Jurkat, Clone E6-1 (cell line): ENCODE measurements at regions not wholly inside any gene's neighbourhood (a gene's known extent, or its start where the extent isn't known, plus 50 kb on each side); places are given as distances from the start of the nearest gene placed in this dataset.
"Not testable (repeated sequence)": the region's sequence is repeated elsewhere in the genome, so short reads cannot be mapped to it uniquely, and the experiment has no call there.

Experiments
- DNase-seq: peaks from one replicate; pipeline ENCODE4 v3.0.0-alpha.2; 2011; ENCODE audit warnings: low read depth, low spot score
- H3K4me3 ChIP-seq: 2 replicates; pipeline ENCODE4 v1.5.1; 2011; ENCODE audit warnings: mild to moderate bottlenecking, low read length, control low read depth, moderate library complexity

DNA sequence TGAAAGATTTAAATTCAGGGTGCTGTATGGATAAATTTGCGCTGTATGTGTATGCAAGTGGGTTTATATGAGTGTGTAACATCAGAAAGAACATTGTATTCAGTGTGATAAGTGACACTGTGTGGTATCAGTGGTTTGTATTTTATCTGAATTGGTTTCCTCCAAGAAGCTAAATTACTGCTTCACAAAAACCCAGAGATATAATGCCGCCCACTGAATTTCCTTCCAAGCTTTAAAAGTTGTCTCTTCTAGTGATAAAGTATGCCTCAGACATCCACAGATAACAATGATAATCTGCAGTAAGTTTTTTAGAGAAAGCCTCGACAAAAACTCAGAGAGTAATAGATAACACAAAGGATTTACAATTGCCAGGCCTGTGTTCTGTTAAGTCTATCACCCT lies 710.6 kb upstream of the HS3ST1 start:
- peak; percentile 5 for DNase-seq
- H3K4me3 ChIP-seq: no peak overlapping the region

DNA sequence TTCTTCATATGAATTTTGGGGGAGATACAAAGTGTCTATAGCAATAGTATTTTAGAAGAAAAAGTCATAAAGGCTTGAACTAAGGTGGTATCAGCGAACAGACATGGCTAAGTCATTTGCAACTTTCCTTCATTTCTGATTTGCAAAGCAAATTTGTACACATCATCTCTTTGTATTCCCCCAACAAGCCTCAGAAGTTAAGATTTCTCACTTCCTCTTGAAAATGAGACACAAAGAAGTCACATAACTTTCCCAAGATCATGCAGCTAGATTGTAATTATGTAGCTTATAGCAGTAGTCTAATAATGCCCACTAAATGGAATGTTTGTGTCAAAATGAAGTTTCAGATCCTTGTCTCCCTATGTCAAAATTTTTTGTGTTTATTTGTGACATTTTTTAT lies 709.8 kb upstream of the HS3ST1 start:
- DNase-seq: no peak
- no peak overlapping the region for H3K4me3 ChIP-seq

DNA sequence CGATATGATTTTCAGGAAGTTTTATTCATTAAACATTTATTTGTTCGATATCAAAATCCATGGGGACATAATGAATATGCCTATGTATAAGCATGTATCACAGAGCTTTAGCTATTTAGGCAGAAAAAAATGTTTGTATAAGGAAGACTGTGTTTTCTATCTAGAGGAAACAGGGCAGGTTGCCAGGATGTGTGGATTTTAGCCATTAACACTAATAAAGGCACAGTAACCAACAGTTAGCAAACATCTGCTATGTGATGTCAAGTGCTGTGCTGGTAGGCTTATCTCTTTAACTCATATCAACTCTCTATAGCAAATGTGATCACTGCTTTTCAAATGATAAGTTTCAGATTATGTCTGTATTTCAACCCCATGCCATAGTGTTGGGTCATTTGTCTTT lies 708.9 kb upstream of the HS3ST1 start:
- H3K4me3 ChIP-seq: no peak overlapping the region
- DNase-seq: no peak

DNA sequence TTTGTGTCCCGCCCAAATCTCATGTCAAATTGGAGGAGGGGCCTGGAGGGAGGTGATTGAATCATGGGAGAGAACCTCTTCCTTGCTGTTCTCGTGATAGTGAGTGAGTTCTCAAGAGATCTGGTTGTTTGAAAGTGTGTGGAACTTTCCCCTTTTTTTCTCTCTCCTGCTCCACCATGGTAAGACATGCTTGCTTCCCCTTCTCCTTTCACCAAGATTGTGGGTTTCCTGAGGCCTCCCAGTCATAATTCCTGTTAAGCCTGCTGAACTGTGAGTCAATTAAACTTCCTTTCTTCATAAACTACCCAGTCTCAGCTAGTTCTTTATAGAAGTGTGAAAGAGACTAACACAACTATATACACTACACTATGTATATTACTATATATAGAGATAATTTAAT lies 697.8 kb upstream of the HS3ST1 start:
- DNase-seq: no peak
- no peak overlapping the region for H3K4me3 ChIP-seq

DNA sequence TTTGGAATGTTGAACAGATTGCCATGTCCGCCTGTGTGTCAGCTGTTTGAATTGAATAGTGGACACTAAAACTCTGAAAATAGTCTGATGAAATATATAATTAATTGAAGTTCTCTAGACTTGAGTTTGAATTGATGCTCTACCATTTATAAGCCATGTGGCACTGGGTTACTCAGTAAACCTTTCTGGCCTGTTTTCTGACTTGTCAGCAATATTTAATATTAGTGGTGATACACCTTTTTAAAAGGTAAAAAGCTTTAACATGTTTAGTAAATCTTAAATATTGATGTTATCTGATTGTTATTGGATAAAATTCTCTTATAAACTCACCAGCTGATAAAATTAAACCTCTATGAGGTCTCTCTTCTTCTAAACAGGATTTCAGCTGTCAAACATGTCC lies 695.4 kb upstream of the HS3ST1 start:
- no peak for DNase-seq
- no peak overlapping the region for H3K4me3 ChIP-seq

DNA sequence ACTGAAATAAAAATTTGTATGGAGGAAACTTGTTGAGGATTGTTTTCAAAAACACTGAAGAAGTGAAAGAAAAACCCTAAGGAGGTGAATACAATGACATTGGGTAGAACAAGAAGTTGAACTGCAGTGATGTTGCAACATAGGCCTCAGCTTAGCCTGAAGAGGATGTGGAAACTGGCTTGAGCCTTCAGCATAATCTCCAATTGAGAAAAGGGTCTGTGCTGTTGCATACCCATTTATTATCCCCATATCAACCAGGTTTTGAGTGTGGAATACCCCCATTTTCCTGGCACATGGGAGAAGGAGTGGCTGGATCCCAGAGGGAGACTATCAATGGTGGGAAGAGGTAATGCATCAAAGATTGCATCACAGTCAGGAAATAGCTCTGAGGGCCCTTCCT lies 695.0 kb upstream of the HS3ST1 start:
- H3K4me3 ChIP-seq: no peak overlapping the region
- no peak for DNase-seq

DNA sequence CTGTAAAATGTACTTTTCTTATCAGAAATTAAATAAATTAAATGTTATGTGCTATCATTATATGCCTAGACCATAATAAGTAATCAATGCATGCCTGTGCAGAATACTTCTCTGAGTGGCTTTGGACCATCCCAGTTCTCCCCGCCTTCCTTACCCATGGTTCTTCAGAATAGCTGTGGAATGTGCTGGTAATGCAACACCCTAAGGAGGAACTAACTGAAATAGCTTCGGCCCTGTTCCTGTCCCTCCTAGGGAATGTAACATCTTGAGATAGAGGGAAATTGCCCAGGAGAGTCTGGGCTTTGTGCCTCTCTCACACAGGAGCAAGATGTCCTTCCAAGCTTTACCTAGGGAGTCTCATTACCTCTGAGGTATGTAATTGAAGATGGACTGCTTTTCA lies 693.6 kb upstream of the HS3ST1 start:
- DNase-seq: no peak

DNA sequence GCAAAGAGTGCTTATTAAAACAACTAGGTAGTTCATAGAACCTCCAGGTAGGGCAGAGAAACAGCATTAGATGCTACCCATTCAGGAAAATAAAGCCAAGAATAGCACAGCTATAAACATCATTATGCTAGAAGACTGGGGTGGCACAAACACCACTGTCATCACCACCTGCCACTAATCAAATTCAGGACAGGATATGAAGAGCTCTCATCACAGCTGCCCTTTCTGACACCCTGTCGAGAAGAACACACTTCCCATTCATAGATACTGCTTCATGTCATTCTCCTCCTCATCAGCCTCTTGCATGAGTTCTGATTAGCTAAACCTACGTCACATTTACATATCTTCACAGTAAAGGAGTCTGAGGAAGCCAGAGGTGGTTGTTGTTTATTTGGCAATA lies 692.3 kb upstream of the HS3ST1 start:
- DNase-seq: no peak

More for the DNA sequence above, 693.6 kb upstream of the HS3ST1 start:
- no peak overlapping the region for H3K4me3 ChIP-seq

DNA sequence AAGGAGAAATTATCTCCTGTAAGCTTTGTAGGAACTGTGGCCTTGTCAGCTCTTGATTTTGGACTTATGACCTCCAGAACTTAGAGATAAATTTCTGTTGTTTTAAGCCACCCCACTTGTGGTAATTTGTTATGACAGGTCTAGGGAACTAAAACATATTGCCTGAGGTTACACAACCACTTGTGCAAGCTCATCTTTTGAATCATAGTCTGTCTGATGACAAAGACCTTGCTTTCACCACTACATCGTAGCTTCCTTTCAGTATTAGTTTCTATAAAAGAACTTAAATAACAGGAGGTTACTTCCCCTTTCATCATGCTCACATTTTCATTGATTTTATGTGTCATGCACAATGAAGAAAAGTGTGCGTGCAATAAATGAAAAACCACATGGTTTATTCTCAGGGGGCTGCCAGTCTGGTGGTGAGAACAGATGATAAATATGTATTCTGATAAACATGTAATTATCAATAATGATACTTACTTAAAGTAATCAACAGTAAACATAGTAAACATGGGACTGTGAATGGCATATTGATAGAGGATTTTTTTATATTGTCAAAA lies 690.0 kb upstream of the HS3ST1 start:
- no peak for DNase-seq
- H3K4me3 ChIP-seq: no peak overlapping the region

More for the DNA sequence above, 692.3 kb upstream of the HS3ST1 start:
- H3K4me3 ChIP-seq: no peak overlapping the region

DNA sequence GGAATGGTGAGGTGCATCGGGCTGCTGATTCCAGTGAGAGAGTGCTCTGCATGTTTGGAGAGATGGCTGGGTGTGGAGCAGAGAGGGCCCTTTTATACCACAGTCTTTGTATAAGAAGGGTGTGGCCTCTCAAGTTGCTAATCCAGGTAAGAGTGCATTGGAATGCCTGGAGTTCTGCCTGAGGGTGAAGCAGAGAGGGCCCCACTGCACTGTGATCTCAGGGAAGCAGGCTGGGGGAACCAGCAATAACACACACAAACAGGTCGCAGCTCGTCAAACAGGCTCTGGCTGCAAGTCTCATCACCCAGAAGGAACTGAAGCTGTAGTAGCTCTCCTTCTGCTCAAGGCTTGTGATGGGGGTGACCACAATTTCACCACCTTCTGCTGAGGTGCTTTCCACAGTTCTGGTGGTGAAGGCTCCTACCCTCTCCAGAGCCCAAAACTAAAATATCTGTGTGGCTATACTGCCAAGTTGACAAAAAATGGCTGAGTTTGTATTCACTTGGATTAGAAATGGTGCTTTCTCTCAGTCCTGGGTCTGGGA lies 687.4 kb upstream of the HS3ST1 start:
- DNase-seq: no peak
- H3K4me3 ChIP-seq: no peak overlapping the region

DNA sequence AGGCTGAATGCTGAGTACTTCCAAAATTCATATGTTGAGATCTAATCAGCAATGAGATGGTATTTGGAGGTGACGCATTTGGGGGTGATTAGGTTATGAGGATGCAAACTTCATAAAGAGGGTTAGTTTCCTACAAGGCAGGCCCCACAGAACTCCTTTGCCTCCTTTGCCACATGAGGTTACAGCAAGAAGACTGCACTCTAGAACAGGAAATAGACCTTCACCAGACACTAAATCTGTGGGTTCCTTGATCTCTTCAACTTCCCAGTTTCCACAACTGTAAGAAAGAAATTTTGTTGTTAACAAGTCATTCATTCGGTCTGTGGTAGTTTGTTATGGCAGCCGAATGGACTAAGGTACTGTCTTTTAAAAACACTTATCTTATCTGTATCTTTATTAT lies 681.9 kb upstream of the HS3ST1 start:
- no peak overlapping the region for H3K4me3 ChIP-seq
- no peak for DNase-seq

DNA sequence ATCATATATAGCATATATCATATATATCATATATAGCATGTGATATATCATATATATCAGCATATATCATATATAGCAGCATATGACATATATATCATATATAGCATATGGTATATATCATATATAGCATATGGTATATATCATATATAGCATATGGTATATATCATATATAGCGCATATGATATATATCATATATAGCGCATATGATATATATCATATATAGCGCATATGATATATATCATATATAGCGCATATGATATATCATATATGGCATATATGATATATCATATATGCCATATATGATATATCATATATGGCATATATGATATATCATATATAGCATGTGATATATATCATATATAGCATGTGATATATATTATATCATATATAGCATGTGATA lies 680.4 kb upstream of the HS3ST1 start:
- H3K4me3 ChIP-seq, DNase-seq: not testable (repeated sequence)

DNA sequence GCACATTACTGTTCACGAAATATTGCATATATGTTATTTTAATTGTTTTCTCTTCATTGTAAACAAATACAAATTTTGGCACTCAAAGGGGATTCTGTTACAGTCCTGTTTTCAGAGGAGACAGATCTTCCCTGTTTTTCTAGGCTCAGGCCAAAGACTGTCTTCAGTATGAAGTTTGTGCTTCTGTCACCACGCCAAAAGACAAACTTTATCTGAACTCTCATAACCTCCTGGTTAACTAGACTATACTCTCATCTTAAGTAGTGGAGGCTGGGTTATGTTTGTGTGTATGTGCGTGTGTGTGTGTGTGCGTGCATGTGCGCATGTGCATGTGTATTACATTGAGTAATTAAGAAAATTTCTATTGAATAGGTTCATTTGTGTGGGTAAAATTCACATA lies 676.8 kb upstream of the HS3ST1 start:
- no peak overlapping the region for H3K4me3 ChIP-seq
- DNase-seq: no peak

DNA sequence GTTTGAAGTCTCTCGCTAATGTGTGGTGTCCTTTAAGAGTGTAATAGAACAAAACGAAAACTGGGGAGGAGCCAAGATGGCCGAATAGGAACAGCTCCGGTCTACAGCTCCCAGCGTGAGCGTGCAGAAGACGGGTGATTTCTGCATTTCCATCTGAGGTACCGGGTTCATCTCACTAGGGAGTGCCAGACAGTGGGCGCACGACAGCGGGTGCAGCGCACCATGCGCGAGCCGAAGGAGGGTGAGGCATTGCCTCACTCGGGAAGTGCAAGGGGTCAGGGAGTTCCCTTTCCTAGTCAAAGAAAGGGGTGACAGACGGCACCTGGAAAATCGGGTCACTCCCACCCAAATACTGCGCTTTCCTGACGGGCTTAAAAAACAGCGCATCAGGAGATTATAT lies 661.2 kb upstream of the HS3ST1 start:
- DNase-seq, H3K4me3 ChIP-seq: not testable (repeated sequence)

DNA sequence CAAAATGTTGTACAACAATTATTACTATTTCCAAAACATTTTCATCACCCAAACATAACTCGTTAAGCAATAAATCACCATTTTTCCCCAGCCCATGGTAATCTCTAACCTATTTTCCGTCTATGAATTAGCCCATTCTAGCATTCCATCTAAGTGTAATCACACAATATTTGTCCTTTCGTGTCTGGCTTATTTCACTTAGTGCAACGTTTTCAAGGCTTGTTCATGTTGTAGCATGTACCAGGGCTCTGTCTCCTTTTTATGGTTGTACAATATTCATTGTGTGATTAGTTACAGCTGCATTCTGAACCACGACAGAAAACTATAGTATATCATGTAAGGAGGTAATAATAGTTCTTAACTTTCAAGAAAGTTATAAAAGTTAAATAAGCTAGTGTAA lies 656.0 kb upstream of the HS3ST1 start:
- no peak for DNase-seq
- H3K4me3 ChIP-seq: no peak overlapping the region

DNA sequence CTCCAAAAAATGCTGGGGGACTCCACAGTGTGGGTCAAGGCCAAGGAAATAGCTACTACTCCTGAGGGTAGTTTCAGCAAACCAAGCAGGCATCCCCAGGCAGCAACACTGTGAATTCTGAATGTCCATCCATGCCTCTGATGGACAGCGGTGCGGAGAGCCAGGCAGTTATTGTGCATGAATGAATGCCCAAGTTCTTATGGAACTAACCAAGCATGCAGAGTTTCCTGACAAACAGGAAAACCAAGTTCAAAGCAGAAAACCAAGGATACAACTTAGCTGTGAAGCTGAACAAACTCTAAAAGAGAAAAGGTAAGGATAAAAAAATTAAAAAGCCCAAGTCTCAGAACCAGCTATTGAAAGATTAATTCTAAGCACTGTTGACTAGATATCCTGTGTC lies 642.6 kb upstream of the HS3ST1 start:
- H3K4me3 ChIP-seq: no peak overlapping the region
- no peak for DNase-seq

DNA sequence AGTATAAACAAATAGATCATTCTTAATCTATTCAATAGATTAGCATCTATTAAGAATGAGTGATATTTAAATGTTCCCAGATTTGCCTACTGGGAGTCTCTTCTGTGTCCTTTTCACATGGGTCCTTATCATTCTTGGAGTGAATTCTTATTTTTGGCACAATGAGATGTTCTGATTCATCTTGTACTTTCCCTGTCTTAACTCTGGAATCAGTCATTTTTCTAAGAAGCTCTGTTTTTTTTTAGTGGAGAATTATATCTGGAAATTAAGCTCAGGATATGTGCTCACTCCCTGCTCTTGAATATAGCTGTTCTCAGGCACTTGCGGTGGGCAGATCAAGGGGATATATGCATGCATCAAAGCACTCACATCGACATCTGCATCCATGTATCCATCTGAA lies 625.3 kb upstream of the HS3ST1 start:
- DNase-seq: no peak
- no peak overlapping the region for H3K4me3 ChIP-seq

DNA sequence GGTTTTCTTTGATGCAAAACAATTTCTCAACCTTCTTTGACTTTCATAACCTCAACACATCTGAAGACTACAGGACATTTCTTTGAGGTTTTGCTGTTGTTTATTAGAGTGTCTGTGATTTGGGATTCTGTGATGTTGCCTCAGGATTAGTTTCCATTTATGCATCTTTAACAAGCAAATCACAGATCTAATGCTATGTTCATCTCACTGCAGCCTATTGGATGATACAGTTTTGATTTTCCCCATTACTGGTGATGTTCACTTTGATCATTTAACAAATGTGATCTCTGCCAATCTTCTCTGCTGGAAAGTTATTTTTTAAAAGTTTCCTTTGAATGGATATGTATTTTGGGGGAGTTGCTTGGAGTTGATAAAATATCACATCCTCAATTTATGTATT lies 624.9 kb upstream of the HS3ST1 start:
- no peak overlapping the region for H3K4me3 ChIP-seq
- no peak for DNase-seq

DNA sequence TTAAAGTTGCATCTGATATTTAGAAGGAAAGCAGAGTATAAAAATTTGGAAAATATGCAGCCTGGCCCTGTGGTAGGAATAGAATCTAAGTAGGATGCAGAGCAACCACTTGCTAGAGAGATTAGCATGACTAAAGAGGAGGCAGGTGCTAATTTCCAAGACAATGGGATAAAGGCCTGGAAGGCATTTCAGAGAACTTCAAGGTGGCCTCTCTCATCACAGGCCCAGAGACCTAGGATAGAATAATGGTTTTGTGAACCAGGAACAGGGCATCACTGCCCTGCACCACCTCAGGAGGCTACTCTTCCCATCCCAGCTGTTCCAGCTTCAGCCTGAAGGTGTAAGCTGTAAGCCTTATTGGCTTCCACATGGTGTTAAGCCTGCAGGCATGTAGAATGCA lies 621.7 kb upstream of the HS3ST1 start:
- no peak for DNase-seq
- no peak overlapping the region for H3K4me3 ChIP-seq

DNA sequence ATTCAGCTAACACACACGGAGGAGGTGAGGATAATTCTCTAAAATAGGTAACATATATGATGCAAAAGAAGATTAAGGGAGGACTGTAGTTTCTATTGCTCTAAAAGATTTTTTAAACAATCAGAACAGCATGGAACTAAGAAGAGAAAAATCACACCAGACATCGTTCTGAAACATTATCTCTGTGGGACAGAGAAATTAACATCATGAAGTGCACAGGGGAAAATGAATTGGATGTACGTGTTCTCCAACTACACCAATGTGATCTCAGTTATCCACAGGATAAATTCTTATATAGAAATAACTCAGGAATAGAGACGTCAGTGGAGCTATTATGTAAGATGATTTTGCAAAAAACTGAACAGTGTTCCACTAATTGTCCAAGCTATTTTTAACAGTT lies 614.1 kb upstream of the HS3ST1 start:
- H3K4me3 ChIP-seq: no peak overlapping the region
- no peak for DNase-seq

DNA sequence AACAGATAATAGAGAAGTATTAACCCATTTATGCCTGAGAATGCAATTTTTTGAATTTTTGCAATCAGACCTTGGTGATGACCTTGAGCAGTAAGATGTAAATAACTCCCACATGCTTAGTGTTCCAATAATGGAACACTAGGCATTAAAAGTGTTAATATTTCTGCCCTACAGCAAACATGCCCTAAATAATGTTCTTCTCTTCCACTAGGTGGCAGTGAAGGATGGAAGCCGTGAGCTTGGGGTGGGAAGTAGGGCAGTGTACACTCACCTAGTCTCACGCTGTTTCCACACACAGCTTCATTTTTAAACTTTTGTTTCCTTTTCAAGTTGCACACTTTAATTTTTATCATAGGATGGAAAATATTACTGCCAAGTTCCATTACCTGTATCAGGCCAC lies 613.1 kb upstream of the HS3ST1 start:
- DNase-seq: peak; percentile 2
- no peak overlapping the region for H3K4me3 ChIP-seq

DNA sequence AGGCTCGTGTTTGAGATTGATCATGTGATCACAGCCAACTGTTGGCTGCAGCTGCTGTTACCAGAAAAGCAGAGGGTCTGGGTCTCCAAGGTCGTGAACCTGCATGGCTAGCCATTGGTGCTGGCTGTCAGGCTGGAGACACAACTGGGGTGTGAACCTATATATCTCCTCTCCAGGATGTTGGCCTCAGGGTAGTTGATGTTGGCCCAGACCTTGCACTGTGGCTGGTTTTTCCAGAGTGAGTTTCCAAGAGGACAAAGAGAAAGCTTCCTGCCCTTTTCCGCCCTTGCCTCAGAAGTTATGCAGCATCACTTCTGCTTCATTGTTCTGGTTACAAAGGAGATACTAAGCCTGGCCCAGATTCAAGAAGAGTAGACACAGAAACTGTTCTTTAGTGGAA lies 607.8 kb upstream of the HS3ST1 start:
- H3K4me3 ChIP-seq: no peak overlapping the region
- no peak for DNase-seq
